MM.1S (cell line): ENCODE measurements at regions not wholly inside any gene's neighbourhood (a gene's known extent, or its start where the extent isn't known, plus 50 kb on each side); places are given as distances from the start of the nearest gene placed in this dataset.

Source experiments
- DNase-seq: peaks from one replicate; pipeline ENCODE4 v3.0.0-alpha.2; 2015
- H2AFZ ChIP-seq: fragments of 300-600 bp; sonication (generic); 2 replicates; pipeline ENCODE4 v1.6.0; 2016; ENCODE audit warnings: antibody characterized with exemption, low read length
- H3F3A ChIP-seq: fragments of 300-600 bp; sonication (generic); 2 replicates; pipeline ENCODE4 v1.6.1; 2016; ENCODE audit warnings: mild to moderate bottlenecking, antibody characterized with exemption, low read length, moderate library complexity, mixed read lengths; ENCODE audit not compliant: insufficient read depth
- H3K27ac ChIP-seq: fragments of 300-600 bp; sonication (generic); 2 replicates; pipeline ENCODE4 v1.5.1; 2016; ENCODE audit warnings: mild to moderate bottlenecking, low read length
- H3K27me3 ChIP-seq: fragments of 300-600 bp; sonication (generic); replicated peaks from 2 replicates; pipeline ENCODE4 v1.6.0; 2016; ENCODE audit warnings: low read length; ENCODE audit not compliant: insufficient read depth
- H3K36me3 ChIP-seq: fragments of 300-600 bp; sonication (generic); replicated peaks from 2 replicates; pipeline ENCODE4 v1.6.1; 2016; ENCODE audit warnings: mild to moderate bottlenecking, low read length, mixed read lengths; ENCODE audit not compliant: insufficient read depth
- H3K4me1 ChIP-seq: fragments of 300-600 bp; sonication (generic); 2 replicates; pipeline ENCODE4 v1.6.1; 2016; ENCODE audit warnings: low read length, mixed read lengths
- H3K4me2 ChIP-seq: fragments of 300-600 bp; sonication (generic); 2 replicates; pipeline ENCODE4 v1.6.0; 2016; ENCODE audit warnings: low read depth, low read length
- H3K4me3 ChIP-seq: fragments of 300-600 bp; sonication (generic); 2 replicates; pipeline ENCODE4 v1.5.1; 2016; ENCODE audit warnings: low read length, mixed read lengths
- H3K79me2 ChIP-seq: fragments of 300-600 bp; sonication (generic); 2 replicates; pipeline ENCODE4 v1.6.1; 2016; ENCODE audit warnings: mixed run types, low read length, mixed read lengths
- H3K9ac ChIP-seq: fragments of 300-600 bp; sonication (generic); 2 replicates; pipeline ENCODE4 v1.6.1; 2016; ENCODE audit warnings: low read length, mixed read lengths
- H3K9me2 ChIP-seq: fragments of 300-600 bp; sonication (generic); replicated peaks from 2 replicates; pipeline ENCODE4 v1.6.1; 2016; ENCODE audit warnings: mild to moderate bottlenecking, low read length, mixed read lengths; ENCODE audit not compliant: insufficient read depth
- H3K9me3 ChIP-seq: fragments of 300-600 bp; sonication (generic); replicated peaks from 2 replicates; pipeline ENCODE4 v1.6.1; 2016; ENCODE audit warnings: mild to moderate bottlenecking, low read length, mixed read lengths; ENCODE audit not compliant: insufficient read depth
- H4K20me1 ChIP-seq: fragments of 300-600 bp; sonication (generic); 2 replicates; pipeline ENCODE4 v1.6.1; 2016; ENCODE audit warnings: mild to moderate bottlenecking, low read length, moderate library complexity, mixed read lengths; ENCODE audit not compliant: insufficient read depth
- EZH2 ChIP-seq: fragments of 300-600 bp; sonication (generic); optimal IDR thresholded peaks from 2 replicates; pipeline ENCODE3; 2017; ENCODE audit warnings: low read depth, mild to moderate bottlenecking, antibody characterized with exemption, low read length, mixed read lengths
- EZH2phosphoT487 ChIP-seq: fragments of 300-600 bp; sonication (generic); IDR thresholded peaks from 2 replicates; pipeline ENCODE4 v1.6.1; 2018; ENCODE audit warnings: antibody characterized with exemption, low read length
- TF ChIP-seq, protein P1 (sequence below): fragments of 300-600 bp; sonication (generic); IDR thresholded peaks from 2 replicates; pipeline ENCODE4 v1.5.1; 2016; ENCODE audit warnings: antibody characterized with exemption, low read length, mixed read lengths

DNA sequence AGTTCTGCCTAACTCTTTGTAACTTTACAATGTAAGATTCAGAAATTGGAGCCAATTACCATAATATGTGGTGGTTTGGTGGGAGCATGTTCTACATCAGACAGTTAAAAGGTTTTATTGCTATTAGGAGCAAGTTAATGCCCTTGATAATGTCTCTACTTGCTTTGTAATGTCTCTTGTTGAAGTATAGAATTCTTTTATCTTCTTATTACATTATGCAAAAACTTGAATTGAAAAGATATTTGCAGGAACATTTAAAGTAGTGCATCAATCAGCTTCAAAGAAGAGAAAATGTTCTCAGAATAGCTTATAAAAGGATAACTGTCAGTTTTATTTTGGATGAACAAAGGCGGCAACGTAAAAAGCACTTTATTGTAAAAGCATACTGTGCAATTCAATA is 77.8 kb downstream of the RWDD3 start:
- H3F3A ChIP-seq: no peaks in the 10 kb centered on the region
- no peaks in the 10 kb centered on the region for H3K27me3 ChIP-seq
- H3K36me3 ChIP-seq: no peaks in the 10 kb centered on the region
- H3K4me2 ChIP-seq: no peak overlapping the region
- no peak overlapping the region for H3K9ac ChIP-seq
- H3K4me3 ChIP-seq: no peak overlapping the region
- H3K79me2 ChIP-seq: no peaks in the 10 kb centered on the region
- H3K9me3 ChIP-seq: no peaks in the 10 kb centered on the region
- no peak for DNase-seq
- TF ChIP-seq EZH2phosphoT487 (no peak), EZH2 (no peak)
- TF ChIP-seq, protein P1, sequence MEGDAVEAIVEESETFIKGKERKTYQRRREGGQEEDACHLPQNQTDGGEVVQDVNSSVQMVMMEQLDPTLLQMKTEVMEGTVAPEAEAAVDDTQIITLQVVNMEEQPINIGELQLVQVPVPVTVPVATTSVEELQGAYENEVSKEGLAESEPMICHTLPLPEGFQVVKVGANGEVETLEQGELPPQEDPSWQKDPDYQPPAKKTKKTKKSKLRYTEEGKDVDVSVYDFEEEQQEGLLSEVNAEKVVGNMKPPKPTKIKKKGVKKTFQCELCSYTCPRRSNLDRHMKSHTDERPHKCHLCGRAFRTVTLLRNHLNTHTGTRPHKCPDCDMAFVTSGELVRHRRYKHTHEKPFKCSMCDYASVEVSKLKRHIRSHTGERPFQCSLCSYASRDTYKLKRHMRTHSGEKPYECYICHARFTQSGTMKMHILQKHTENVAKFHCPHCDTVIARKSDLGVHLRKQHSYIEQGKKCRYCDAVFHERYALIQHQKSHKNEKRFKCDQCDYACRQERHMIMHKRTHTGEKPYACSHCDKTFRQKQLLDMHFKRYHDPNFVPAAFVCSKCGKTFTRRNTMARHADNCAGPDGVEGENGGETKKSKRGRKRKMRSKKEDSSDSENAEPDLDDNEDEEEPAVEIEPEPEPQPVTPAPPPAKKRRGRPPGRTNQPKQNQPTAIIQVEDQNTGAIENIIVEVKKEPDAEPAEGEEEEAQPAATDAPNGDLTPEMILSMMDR: no peak
- no peak overlapping the region for H2AFZ ChIP-seq
- no peak overlapping the region for H3K27ac ChIP-seq
- H3K4me1 ChIP-seq: no peaks in the 10 kb centered on the region
- H3K9me2 ChIP-seq: no peaks in the 10 kb centered on the region
- H4K20me1 ChIP-seq: no peaks in the 10 kb centered on the region

DNA sequence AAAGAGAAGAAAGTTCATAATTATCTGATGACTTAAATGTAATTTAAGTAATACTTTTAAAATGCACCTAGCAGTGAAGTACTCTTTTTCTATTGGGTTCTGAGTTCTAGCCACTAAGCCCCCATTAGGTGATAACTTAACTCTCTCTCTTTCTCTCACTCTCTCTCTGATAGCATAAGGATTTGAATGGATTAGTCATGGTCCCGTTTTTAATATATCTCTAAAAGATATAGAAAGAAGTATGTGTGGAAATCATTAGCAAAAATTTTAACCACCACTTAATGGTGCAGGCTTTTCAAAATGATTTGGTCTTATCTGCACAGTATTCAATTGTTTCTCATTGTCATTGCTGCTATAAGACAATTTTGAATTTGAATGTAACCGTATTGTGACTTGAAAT is 78.2 kb downstream of the RWDD3 start:
- no peak for DNase-seq
- no peaks in the 10 kb centered on the region for H3K4me1 ChIP-seq
- H3F3A ChIP-seq: no peaks in the 10 kb centered on the region
- H3K79me2 ChIP-seq: no peaks in the 10 kb centered on the region
- no peaks in the 10 kb centered on the region for H3K9me2 ChIP-seq
- H4K20me1 ChIP-seq: no peaks in the 10 kb centered on the region
- no peak overlapping the region for H2AFZ ChIP-seq
- H3K36me3 ChIP-seq: no peaks in the 10 kb centered on the region
- TF ChIP-seq, protein P1: no peak
- TF ChIP-seq EZH2 (no peak), EZH2phosphoT487 (no peak)
- no peak overlapping the region for H3K4me2 ChIP-seq
- no peak overlapping the region for H3K4me3 ChIP-seq
- no peak overlapping the region for H3K9ac ChIP-seq
- H3K27ac ChIP-seq: no peak overlapping the region
- no peaks in the 10 kb centered on the region for H3K27me3 ChIP-seq
- H3K9me3 ChIP-seq: no peaks in the 10 kb centered on the region

DNA sequence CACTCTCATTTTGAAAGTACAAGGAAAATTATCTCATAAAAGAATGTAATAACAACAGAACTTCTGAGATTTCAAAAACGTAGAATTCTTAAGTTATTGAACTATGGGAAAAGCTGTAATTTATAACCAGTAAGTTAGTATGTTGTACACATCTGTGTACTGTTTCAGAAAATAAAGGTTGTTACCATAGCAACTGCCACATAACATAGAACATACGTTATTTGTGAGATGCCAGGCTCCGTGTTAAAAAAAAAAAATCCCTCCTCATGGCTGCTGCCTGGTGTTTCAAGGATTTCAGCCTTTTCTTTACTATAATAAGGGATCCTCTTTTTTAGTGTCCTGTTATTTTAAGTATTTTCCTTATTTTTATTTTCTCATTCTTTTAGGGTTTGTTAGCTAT is 79.5 kb downstream of the RWDD3 start:
- H3K4me1 ChIP-seq: no peaks in the 10 kb centered on the region
- TF ChIP-seq EZH2phosphoT487 (no peak), EZH2 (no peak)
- TF ChIP-seq, protein P1: no peak
- no peaks in the 10 kb centered on the region for H3F3A ChIP-seq
- no peaks in the 10 kb centered on the region for H3K79me2 ChIP-seq
- no peaks in the 10 kb centered on the region for H4K20me1 ChIP-seq
- no peak overlapping the region for H3K4me3 ChIP-seq
- H3K27ac ChIP-seq: no peak overlapping the region
- no peak overlapping the region for H2AFZ ChIP-seq
- H3K9ac ChIP-seq: no peak overlapping the region
- no peaks in the 10 kb centered on the region for H3K36me3 ChIP-seq
- DNase-seq: no peak
- no peaks in the 10 kb centered on the region for H3K9me2 ChIP-seq
- no peaks in the 10 kb centered on the region for H3K9me3 ChIP-seq
- H3K4me2 ChIP-seq: no peak overlapping the region
- H3K27me3 ChIP-seq: no peaks in the 10 kb centered on the region
